Endothelial cell of umbilical vein (primary cell): ENCODE measurements at regions not wholly inside any gene's neighbourhood (a gene's known extent, or its start where the extent isn't known, plus 50 kb on each side); places are given as distances from the start of the nearest gene placed in this dataset.

ENCODE experiments used
- BruUV-seq: library from RNA; stranded (reverse); fragments of 400-500 nt; replicated peaks from 2 replicates; lab custom pipeline; 2021; lab: Mats Ljungman, UMichigan
- CTCF ChIA-PET: fragments of 300-600, 350-600 bp; sonication (Branson Sonifier 250); formaldehyde crosslinking; loops from one replicate; lab custom pipeline; 2021; ENCODE audit warnings: antibody characterized with exemption, inconsistent platforms; lab: Charles Lee
- POLR2A ChIA-PET: fragments of 300-600, 350-600 bp; sonication (Branson Sonifier 250); formaldehyde crosslinking; loops from one replicate; lab custom pipeline; 2021; ENCODE audit warnings: antibody characterized with exemption, inconsistent platforms; lab: Charles Lee
- DNase-seq: peaks from one replicate; pipeline ENCODE4 v3.0.0-alpha.2; 2011; ENCODE audit warnings: low read depth, low spot score
- FAIRE-seq: peaks from 2 replicates; lab custom pipeline; 2011; peaks lifted over from hg19 to GRCh38; lab: Jason Lieb, UNC
- H2AFZ ChIP-seq: 2 replicates; pipeline ENCODE4 v1.6.0; 2012; ENCODE audit warnings: low read depth, low read length, control low read depth, inconsistent platforms
- H3K27ac ChIP-seq: 2 replicates; pipeline ENCODE4 v1.5.1; 2011; ENCODE audit warnings: low read depth, mild to moderate bottlenecking, control low read depth, low read length, moderate library complexity; ENCODE audit not compliant: insufficient read depth
- H3K27me3 ChIP-seq, 2 experiments: 2 replicates each; pipeline versions ENCODE4 v1.6.0 to v1.6.1; 2011; ENCODE audit warnings: low read length in 2 of 2, mixed read lengths in 1 of 2; ENCODE audit not compliant: control insufficient read depth in 2 of 2, insufficient read depth in 2 of 2
- H3K36me3 ChIP-seq, 2 experiments: 2 replicates in 1 of 2; 3 replicates in 1 of 2; pipeline ENCODE4 v1.5.1; 2011; ENCODE audit warnings: low read length in 2 of 2, mild to moderate bottlenecking in 1 of 2, moderate library complexity in 1 of 2; ENCODE audit not compliant: control insufficient read depth in 2 of 2, insufficient read depth in 2 of 2; ENCODE audit errors: extremely low read depth in 1 of 2
- H3K4me1 ChIP-seq: 3 replicates; pipeline ENCODE4 v1.5.1; 2011; ENCODE audit warnings: mild to moderate bottlenecking, low read length; ENCODE audit not compliant: control insufficient read depth, insufficient read depth; ENCODE audit errors: extremely low read depth
- H3K4me2 ChIP-seq: 2 replicates; pipeline ENCODE4 v1.6.1; 2011; ENCODE audit warnings: low read length, control low read depth, mixed read lengths; ENCODE audit not compliant: insufficient read depth
- H3K4me3 ChIP-seq, 3 experiments: fragments of 200-600 bp in 1 of 3; sonication (generic), shearing (Covaris generic) in 1 of 3; replicated peaks in 1 of 3; 2 replicates each; pipeline ENCODE4 v1.5.1; 2011 to 2016; ENCODE audit warnings: control low read depth in 3 of 3, low read length in 3 of 3, mild to moderate bottlenecking in 2 of 3, inconsistent platforms in 1 of 3, low read depth in 1 of 3, moderate library complexity in 1 of 3; ENCODE audit not compliant: insufficient read depth in 1 of 3
- H3K79me2 ChIP-seq: 2 replicates; pipeline ENCODE4 v1.6.0; 2012; ENCODE audit warnings: low read length, inconsistent platforms; ENCODE audit not compliant: control insufficient read depth, insufficient read depth
- H3K9ac ChIP-seq: replicated peaks from 2 replicates; pipeline ENCODE3; 2011; ENCODE audit warnings: low read length, control low read depth; ENCODE audit not compliant: insufficient read depth; ENCODE audit errors: extremely low read depth
- H3K9me1 ChIP-seq: replicated peaks from 3 replicates; pipeline ENCODE4 v1.6.0; 2011; ENCODE audit warnings: mild to moderate bottlenecking, low read length; ENCODE audit not compliant: control insufficient read depth, insufficient read depth; ENCODE audit errors: extremely low read depth
- H3K9me3 ChIP-seq: replicated peaks from 2 replicates; pipeline ENCODE4 v1.5.1; 2012; ENCODE audit warnings: low read length, inconsistent platforms; ENCODE audit not compliant: control insufficient read depth, insufficient read depth
- H4K20me1 ChIP-seq: replicated peaks from 2 replicates; pipeline ENCODE3; 2011; ENCODE audit warnings: mild to moderate bottlenecking, low read length; ENCODE audit not compliant: control insufficient read depth, insufficient read depth; ENCODE audit errors: extremely low read depth
- EZH2 ChIP-seq: IDR thresholded peaks from 2 replicates; pipeline ENCODE4 v1.6.1; 2012; ENCODE audit warnings: borderline replicate concordance, low read depth, mild to moderate bottlenecking, moderate library complexity, low read length, inconsistent platforms; ENCODE audit not compliant: severe bottlenecking
- FOS ChIP-seq: IDR thresholded peaks from 2 replicates; pipeline ENCODE4 v1.6.1; 2011; ENCODE audit warnings: mild to moderate bottlenecking, low read length, moderate library complexity, borderline replicate concordance; ENCODE audit not compliant: insufficient read depth
- GATA2 ChIP-seq: IDR thresholded peaks from 2 replicates; pipeline ENCODE4 v1.7.0; 2011; ENCODE audit warnings: low read depth, mild to moderate bottlenecking, moderate library complexity, mixed read lengths, low read length; ENCODE audit not compliant: insufficient read length, insufficient read depth
- JUN ChIP-seq: IDR thresholded peaks from 2 replicates; pipeline ENCODE4 v1.6.1; 2011; ENCODE audit warnings: borderline replicate concordance, low read depth; ENCODE audit not compliant: insufficient read length, insufficient read depth
- MYC ChIP-seq: IDR thresholded peaks from one replicate; pipeline ENCODE4 v1.6.1; 2011; ENCODE audit warnings: mild to moderate bottlenecking, low read depth, low read length
- POLR2A ChIP-seq: IDR thresholded peaks from 2 replicates; pipeline ENCODE4 v1.6.1; 2012; ENCODE audit warnings: low read depth, mild to moderate bottlenecking, control low read depth, low read length
- POLR2AphosphoS5 ChIP-seq: IDR thresholded peaks from 2 replicates; pipeline ENCODE4 v1.6.1; 2012; ENCODE audit warnings: low read depth, mild to moderate bottlenecking, control low read depth, low read length, moderate library complexity; ENCODE audit not compliant: insufficient read depth
- dilution Hi-C: fragments of 300-500 bp; cut with MboI; formaldehyde crosslinking; loops from one replicate; pipeline ENCODE4 v1.15.0; 2019; ENCODE audit warnings: low sequenced_read_pairs; ENCODE audit not compliant: extremely low pct_ligation_motif_present
- intact Hi-C: fragments of 100-400 bp; cut with micrococcal nuclease; formaldehyde crosslinking; loops from one replicate; pipeline ENCODE4 v1.10.0; 2022
- TF ChIP-seq, protein P1 (sequence below): IDR thresholded peaks from 2 replicates; pipeline ENCODE4 v1.6.1; 2011; ENCODE audit not compliant: insufficient read depth, insufficient read length
- TF ChIP-seq, protein P2 (sequence below), 2 donors: IDR thresholded peaks; 1 replicate in 1 of 2; 2 replicates in 1 of 2; pipeline ENCODE4 v1.5.1; 2011; ENCODE audit warnings: low read length in 2 of 2, mild to moderate bottlenecking in 2 of 2, moderate library complexity in 2 of 2, control low read depth in 1 of 2, inconsistent platforms in 1 of 2, low read depth in 1 of 2; ENCODE audit not compliant: insufficient read depth in 1 of 2; ENCODE audit errors: extremely low read depth in 1 of 2

DNA sequence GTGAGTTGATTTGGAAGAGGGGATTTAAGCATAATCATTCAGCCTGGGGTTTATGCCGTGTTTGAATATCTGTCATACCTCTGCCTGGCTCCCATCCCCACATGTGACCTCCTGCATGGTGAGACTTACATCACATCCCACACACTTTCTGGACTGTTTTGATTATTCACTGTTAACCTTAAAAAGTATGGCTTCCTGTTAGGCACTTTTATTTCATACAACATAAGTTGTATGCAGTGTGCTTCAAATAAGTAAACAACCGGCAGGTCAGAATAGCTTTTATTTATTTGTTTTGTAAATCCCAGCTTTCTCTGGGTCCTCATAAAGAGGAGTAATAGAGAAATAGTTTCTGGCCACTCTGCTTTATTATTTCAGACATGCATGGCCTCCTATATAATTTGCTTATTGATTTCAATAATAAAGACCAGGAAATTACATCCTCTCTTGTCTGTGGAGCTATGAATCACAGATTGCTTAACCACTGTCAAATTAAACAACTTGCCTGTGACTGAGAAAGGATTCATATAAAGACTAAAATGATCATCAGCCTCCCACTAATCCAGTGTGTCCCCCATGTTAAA, 376.8 kb upstream of the ZFP42 start:
- DNase-seq (no peak), FAIRE-seq (no peak)
- Histone ChIP-seq H3K9ac (no peak overlapping the region), H3K27me3 (no peaks in the 10 kb centered on the region), H3K9me1 (no peaks in the 10 kb centered on the region), H3K79me2 (no peaks in the 10 kb centered on the region), H3K4me1 (no peaks in the 10 kb centered on the region), H3K9me3 (no peaks in the 10 kb centered on the region), H3K36me3 (no peaks in the 10 kb centered on the region), H4K20me1 (no peaks in the 10 kb centered on the region), H3K4me2 (no peak overlapping the region), H2AFZ (no peak overlapping the region), H3K27ac (no peak overlapping the region), H3K4me3 (no peak overlapping the region)
- ChIA-PET CTCF (no interaction called here), POLR2A (no interaction called here)
- intact Hi-C loops (no loop called here), dilution Hi-C loops (no loop called here)
- BruUV-seq, result no TSS peak
- TF ChIP-seq FOS (no peak), EZH2 (no peak), POLR2A (no peak), JUN (no peak), POLR2AphosphoS5 (no peak), MYC (no peak), GATA2 (no peak)
- TF ChIP-seq, protein P1, sequence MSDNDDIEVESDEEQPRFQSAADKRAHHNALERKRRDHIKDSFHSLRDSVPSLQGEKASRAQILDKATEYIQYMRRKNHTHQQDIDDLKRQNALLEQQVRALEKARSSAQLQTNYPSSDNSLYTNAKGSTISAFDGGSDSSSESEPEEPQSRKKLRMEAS, result no peak
- TF ChIP-seq, protein P2, sequence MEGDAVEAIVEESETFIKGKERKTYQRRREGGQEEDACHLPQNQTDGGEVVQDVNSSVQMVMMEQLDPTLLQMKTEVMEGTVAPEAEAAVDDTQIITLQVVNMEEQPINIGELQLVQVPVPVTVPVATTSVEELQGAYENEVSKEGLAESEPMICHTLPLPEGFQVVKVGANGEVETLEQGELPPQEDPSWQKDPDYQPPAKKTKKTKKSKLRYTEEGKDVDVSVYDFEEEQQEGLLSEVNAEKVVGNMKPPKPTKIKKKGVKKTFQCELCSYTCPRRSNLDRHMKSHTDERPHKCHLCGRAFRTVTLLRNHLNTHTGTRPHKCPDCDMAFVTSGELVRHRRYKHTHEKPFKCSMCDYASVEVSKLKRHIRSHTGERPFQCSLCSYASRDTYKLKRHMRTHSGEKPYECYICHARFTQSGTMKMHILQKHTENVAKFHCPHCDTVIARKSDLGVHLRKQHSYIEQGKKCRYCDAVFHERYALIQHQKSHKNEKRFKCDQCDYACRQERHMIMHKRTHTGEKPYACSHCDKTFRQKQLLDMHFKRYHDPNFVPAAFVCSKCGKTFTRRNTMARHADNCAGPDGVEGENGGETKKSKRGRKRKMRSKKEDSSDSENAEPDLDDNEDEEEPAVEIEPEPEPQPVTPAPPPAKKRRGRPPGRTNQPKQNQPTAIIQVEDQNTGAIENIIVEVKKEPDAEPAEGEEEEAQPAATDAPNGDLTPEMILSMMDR (IDR thresholded peaks at IDR 0.05; ENCODE audit: extremely low read depth in 1 of 2, insufficient read depth in 1 of 2, low read depth in 1 of 2, low read length in 2 of 2), result no peak
